GM18499 (cell line): ENCODE measurements at regions not wholly inside any gene's neighbourhood (a gene's known extent, or its start where the extent isn't known, plus 50 kb on each side); places are given as distances from the start of the nearest gene placed in this dataset.

ENCODE experiments used
- ATAC-seq: cut with Tn5 transposase; IDR thresholded peaks from one replicate; pipeline ENCODE4 v1.9.1; 2021; ENCODE audit warnings: moderate number of reproducible peaks; ENCODE audit not compliant: insufficient read depth, unreplicated experiment

DNA sequence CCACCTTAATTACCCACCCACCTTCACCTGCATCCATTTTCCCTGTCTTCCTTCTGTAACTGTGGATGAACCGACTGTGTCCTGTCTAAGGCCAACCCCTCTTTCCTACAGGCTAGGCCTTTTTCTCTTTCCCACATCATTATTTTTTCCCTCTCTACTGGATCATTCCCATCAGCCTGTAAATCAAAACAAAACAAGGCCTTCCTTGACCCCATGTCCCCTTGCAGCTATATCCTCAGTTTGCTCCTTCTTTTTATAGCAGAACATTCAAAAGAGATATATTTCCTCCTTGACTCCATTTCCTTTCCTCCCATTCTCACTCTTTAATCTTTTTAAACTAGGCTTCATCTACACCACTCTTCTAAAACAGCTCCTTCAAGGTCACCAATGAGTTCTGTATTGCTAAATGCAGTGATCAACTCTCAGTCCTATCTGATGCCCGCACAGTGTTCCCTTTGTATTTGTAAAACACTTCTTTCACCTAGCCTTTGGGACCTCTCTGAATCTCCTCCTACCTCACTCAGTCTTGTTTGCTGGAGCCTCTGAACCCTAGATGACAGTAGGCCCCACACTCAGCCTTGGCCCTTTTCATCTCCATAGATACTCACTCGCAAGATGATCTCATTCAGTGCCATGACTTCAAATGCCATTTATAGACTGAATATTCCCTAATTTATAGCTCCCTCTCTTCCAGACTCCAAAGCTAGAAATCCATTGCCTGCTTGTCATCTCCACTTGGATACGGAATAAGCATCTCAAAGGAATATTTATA lies 55.7 kb downstream of the CXCR4 start:
- ATAC-seq, result no peak

DNA sequence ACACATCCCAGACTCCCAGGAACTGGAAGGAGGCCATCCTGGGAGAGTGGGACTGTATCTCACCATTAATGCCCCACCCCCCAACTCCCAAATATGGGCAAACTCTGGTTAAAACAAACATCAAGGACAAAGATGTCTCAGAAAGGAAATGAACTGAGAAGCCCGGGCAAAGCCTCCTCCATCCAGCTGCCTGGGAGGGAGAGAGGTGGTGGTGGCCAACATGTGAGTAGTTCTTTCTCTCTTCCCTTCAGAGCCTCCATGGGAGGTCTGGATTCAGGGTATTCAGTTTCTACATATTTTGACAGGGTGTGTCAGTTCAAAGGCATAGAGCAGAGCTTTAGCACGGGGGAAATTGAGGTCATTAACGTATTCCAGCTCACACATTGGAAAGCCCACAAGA lies 57.5 kb downstream of the CXCR4 start:
- ATAC-seq, result no peak

DNA sequence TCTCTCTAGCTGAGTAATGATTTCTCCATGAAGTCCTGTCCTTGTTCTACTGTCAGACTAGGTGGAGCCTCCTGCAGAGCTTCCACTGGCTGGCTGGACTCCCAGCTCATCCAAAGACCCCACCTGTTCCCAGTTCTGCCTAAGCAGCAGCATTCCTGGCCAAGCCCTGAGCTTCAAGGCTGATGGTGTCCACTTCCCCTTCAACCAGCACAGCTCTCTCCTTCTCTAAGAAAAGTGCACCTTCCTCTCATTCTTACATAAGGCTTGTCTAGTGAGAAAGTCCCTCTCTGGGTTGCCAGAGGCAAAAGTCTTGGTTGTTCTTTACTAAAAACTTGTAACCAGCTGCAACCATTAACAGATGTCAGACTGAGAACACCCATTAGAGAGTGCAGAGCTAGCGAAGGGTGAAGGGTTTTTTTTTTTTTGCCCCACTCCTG lies 58.9 kb downstream of the CXCR4 start:
- peak; percentile 31 for ATAC-seq

DNA sequence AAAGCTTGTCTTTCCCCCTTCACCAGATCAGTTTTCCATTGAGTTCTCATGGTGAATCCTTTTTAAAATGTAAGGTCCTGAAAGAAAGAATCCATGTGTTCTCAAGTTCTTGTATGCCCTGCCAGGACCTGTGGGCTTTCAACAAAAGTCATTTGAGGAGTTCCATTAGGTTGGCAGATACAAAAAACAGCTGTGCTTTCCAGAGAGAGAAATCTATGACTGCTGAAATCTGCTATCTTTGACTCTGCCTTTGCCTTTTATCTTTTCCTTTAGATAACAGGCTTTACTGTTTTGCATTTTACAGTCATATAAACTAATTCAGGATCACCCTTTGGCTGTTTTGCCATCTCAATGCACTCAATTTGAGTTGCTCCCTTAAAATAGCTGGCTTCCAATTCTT lies 59.7 kb downstream of the CXCR4 start:
- no peak for ATAC-seq

DNA sequence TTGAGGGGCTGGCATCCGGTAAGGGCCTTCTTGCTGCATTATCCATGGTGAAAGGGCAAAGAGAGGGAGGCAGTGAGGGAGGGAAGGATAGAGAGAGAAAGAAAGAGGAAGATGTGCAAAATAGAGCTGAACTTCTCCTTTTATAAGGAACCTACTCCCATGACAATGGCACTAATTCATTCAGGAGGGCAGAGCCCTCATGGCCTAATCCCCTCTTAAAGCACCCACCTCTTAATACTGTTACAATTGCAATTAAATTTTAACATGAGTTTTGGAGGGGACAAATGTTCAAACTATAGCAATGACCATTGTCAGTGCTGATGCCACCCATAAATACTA lies 60.2 kb downstream of the CXCR4 start:
- ATAC-seq, result no peak

DNA sequence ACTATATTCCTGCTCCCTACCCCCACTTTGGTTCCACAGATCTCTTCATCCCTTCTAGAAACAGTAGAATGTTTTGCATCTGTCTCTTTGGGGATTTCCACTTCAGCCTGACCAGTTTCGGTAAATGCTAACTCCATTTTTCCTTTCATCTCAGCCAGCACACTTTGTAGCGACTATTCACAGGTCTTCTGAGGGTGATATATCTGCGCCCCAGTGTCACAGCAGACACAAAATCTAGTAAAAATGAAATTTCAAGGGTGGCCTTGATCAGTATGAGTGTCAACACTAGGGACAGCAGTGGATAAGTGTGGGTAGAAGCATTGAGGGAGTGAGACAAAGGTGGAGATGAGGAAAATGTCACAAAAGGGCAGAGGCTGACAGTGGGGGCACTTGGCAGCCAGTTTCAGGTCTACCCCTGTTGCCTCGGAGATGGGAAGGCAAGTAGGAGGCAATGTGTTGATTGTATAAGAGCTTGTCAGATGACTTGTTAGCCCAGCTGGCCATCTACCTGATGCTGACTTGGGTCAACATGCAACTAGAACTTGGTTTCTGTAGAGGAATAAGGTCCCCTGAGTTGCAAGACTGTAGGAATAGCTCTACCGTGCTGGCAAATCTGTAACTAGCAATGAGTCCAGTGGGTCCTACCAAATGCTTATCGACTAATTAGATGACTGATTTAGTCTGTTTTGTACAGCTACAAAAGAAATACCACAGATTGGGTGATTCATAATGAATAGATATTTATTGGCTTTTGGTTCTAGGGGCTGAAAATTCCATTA lies 60.7 kb downstream of the CXCR4 start:
- ATAC-seq, result peak; percentile 31

DNA sequence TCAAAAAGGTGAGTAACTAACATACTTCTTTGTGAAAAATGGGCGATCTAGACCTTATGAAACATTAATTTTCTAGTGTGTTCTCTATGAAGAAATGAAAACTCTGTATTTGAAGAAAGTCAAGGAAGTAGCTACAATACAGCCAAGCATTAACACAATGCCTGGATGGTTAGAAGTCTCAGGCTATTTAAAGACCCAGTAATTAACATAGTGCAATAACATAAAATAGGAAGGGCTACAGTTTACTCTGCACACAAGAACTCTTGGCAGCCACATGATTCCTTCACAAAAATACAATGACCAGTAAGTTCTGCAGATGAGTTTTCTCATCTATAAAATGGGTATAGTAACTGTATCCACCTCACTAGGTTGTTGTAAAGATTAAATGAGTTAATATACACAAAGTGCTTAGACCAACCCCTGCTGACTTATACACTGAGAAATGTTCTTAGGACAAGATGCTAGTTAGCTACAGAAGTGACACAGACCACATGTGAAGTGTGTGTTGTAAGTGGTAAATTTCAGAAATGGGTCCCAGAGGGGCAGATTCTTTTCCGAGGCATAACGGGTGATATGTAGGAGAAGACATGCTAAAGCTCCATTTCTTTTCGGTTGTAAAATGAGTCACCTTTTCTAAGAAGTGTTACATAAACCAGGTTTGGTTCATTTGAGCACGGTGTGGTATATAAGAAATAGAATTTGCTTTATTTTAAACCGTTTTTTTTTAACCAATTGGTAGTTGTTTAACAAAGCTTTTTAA lies 61.8 kb downstream of the CXCR4 start:
- peak; percentile 32 for ATAC-seq

DNA sequence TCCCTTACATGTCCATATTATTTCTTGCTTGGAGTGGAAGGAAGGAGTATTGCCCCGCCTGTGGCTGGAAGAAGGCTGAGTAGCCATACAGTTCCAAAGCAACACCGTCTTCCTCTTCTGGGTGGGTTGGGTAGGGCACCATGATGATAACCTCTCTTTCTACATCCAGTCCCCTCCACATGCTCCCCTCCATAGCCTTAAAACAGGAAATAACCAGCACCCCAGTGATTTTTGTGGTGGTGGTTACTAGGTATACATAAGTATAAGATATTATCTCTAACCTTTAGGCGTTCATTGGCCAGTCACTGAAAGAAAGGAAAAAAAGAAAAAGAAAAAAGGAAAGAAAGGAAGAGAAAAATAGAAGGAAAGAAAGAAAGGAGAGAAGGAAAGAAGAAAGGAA lies 63.1 kb downstream of the CXCR4 start:
- no peak for ATAC-seq

DNA sequence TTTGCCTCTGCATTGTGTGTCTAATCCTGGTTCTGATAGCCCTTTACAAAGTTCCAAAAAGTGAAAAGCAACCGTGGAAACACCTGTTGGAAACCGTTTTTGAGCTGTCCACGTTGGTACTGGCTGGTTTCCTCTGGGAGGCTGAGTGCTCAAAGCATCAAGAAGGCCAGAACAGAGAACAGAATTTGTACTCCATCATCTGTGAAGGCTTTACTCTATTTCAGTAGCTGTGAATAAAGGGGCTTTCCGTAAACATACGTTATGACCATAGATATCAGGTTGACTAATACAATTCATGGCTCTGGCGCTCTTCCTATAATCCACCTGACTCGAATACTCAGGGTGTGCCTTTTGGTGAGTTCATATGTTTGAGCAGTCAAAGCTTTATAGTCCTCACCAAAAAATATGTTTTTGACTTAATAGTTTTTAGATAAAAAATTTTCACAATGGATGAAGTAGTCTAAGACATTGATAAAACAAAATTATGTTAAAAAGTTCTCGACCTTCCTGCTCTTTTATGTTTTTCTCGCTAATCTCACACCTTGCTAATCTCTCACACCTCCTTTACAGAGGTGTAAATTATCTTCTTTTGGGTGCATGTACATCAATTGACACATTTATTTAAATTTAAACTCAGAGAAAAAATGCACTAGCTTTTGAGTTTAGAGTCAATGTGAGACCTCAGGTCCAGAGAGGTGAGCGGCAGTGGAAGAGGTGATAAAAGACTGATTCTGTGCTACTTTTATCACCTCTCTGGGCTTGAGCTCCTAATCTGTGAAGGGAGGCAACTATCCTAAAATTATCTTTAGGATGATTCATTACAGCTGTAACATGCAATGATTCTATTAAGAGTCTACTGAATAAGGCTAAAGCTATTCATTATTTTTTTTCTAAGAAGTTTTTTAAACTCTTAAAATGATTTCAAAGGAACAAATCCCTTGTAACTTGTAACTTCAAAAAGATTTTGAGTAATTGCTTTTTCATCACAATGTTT lies 65.3 kb downstream of the CXCR4 start:
- ATAC-seq, result no peak

DNA sequence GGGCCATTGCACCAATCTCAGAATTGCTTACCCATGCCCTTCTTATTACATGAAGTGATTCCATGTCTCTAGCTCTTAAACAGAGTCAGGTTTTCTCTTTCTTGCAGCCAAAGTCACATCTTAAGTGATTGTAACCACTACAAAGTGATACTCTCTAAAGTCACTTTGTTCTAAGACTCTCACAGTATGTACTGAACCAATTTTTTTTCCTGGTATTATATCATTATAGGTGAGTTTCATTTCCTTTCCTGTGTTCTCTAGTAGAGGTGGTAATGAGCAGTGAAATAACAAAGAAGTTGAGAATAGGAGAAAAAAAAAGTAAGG lies 66.3 kb upstream of the DARS1 start:
- no peak for ATAC-seq

DNA sequence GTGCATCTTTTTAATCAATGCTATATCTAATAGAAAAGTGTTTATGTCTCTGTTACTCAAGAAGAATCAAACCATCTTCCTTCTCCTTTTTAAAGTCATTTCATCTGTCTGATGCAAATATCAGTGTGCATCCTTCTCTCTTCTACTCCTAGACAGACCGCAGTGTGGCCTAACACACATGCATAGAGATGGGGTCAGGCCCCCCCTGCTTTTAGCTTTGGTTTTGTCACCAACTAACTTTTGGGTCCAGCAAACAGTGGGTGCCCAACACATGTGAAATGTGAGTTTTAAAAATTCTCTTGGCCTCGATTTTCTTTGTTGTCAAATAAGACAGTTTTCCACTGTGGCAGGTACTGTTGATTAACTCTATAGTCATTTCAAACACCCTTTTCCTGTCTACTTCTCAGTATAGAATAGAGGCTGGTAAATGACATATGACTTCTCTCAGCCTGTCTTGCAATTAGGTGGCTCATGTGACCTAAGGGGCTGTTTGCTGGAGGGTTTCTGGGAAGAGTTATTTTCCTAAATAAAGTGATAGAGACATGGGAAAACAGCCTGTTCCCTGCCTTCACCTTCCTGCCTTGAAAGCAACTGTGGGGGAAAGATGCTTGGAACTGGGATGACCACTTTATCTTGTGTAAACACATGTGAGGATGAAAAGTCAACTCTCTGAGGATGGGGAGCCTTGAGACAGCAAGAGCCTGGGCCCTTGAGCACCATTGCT lies 65.7 kb upstream of the DARS1 start:
- no peak for ATAC-seq

DNA sequence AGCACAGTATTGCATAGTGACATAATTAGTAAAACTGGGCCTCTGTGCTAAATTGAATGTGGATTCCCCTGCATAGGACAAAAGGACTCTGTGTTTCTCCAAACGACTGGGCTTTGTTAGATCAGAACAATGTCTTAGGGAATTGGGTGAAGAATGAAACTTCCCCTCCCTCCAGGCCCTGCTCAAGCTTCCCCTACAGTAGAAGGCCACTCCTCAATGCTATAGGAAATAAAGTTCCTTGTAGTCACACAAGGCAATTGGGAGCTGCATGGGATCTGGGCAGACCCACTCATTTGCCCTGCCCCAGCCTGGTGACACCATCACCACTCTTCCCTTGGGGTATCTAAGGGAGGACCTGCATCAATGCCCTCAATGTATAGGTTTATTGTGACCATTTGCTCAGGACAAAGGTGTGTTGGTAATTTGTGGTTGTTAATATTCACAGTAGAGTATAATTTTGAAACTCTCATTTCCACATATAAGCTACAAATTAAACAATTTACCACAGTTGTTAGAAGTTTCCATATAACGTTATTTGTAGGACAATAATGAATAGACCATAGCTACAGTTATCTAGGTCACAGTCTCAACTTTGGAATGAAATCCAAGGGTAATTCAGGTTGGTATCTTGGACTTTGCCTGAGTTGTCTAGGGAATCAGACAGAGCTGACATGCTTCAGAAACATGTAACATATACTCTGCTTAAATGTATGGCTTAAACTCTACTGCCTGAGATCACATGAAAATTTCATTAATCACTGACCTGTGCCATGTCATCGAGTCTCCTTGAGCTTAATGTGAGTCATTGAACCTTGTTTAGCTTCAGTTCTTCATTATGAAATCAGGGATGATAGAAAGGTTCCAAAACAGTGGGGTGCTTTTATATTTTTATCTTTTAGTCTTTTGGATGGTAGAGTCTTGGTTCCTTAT lies 64.8 kb upstream of the DARS1 start:
- ATAC-seq, result no peak

DNA sequence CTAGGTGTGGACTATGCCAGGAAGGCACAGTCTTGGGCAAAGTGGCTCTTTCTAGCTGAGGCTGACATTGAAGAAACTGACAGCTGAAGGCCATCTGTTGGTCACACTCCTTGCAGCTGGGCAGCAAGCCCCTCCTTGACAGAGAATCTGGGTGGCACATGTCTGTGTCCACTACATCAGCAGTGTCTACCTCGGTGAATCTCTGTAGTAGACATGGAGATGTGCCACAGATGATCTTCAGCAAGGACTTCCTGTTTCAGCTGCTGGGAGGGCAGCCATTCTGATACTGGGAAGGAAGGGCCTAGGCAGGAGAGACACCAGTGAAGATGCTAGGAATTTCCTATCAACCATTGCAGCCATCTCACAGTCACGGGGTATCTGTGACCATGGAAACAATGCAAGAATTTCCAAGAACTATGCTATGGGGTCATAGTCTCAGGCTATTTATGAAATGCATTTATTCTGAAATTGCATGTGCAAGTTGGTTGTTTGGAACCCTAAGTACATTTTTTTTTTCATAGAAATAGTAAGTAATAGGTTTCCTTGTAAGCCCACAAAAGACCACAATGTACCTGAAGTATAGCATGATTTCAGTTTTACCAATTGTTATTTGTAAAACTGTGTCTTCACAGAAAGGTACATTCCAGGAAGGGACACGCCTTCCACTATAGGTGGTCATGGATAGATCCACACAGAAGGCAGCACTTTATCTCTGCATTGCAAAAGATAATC lies 63.8 kb upstream of the DARS1 start:
- no peak for ATAC-seq

DNA sequence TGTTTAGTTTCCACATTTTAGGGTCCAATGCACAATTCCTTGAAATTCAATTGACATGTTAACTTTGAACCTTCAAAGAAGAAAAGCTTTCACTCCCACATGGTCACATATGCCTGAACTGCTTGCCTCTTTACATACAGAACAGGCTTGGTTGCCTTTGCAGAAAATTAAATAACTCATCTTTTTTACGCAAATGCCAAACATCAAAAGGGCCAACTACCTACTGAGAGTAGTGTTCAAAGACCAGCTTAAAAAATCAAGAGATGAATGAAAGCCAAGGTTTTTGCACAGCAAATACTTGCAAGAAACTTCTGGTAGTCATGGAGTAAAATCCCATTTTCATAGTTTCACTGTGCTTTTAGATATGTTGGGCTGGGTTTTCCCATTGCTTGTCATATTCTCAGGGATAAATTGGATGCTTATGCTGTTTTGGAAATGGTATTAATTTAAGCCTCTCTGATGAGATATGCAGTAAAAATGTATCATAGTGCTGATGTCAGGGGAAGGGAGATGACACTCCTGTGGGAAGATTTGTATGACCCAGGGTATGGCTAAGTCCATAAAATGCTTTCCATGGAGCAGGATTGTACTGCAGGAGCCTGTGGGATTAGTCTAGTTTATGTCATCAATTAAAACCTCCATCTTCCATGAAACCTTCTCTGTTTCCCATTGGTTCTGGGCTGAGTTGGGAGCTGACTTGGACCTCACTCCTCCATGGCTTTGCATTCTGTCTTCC lies 60.6 kb upstream of the DARS1 start:
- ATAC-seq, result no peak

DNA sequence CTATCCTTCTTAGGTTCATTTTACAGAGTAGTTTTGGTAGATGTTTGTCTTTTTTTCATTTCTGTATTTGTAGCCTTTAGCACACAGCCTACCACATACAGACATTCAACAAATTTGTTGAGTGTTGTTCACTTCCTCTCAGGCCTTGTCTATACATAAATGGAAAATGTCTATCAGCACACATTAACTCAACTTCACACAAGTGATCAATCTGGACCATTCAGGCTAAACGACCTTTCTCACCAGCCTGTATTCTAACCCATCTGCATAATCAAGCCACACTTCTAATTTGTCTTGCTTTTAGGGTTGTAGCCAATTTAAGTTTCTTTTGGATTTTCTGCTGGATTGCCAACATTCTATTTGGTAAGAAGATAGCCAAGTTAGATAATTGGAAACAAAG lies 59.9 kb upstream of the DARS1 start:
- no peak for ATAC-seq
